IMR-90 (cell line): ENCODE measurements at regions not wholly inside any gene's neighbourhood (a gene's known extent, or its start where the extent isn't known, plus 50 kb on each side); places are given as distances from the start of the nearest gene placed in this dataset.

Source experiments
- ATAC-seq: fragments of 200-7000 bp; cut with Tn5 transposase; 2 replicates; pipeline ENCODE4 v1.9.1; 2020; ENCODE audit warnings: low read depth, mild to moderate bottlenecking, moderate library complexity
- BruUV-seq: library from RNA; stranded (reverse); fragments of 400-500 nt; replicated peaks from 2 replicates; lab custom pipeline; 2021; lab: Mats Ljungman, UMichigan
- CTCF ChIA-PET: fragments of 300-600 bp; formaldehyde crosslinking; extraction: SDS; loops from one replicate; lab custom pipeline; 2021; ENCODE audit warnings: antibody characterized with exemption; lab: Yijun Ruan, JAX
- POLR2A ChIA-PET: fragments of 300-600 bp; sonication (Branson Sonifier 250); formaldehyde crosslinking; loops from one replicate; lab custom pipeline; 2022; ENCODE audit warnings: antibody characterized with exemption; ENCODE audit not compliant: unreplicated experiment; lab: Charles Lee
- DNase-seq: peaks from one replicate; pipeline ENCODE4 v3.0.0; 2013
- H2AFZ ChIP-seq: replicated peaks from 2 replicates; pipeline ENCODE3; 2013; ENCODE audit warnings: low read length, mild to moderate bottlenecking; ENCODE audit not compliant: poor library complexity
- H2AK5ac ChIP-seq: 2 replicates; pipeline ENCODE4 v1.6.1; 2013; ENCODE audit warnings: low read depth, low read length, inconsistent platforms
- H2AK9ac ChIP-seq: replicated peaks from 2 replicates; pipeline ENCODE3; 2013; ENCODE audit warnings: mild to moderate bottlenecking, low read depth, low read length, moderate library complexity; ENCODE audit not compliant: poor library complexity
- H2BK120ac ChIP-seq: 2 replicates; pipeline ENCODE4 v1.6.1; 2013; ENCODE audit warnings: low read depth, low read length, inconsistent platforms
- H2BK15ac ChIP-seq: 3 replicates; pipeline ENCODE4 v1.6.1; 2013; ENCODE audit warnings: low read depth, low read length, inconsistent platforms
- H2BK20ac ChIP-seq: 2 replicates; pipeline ENCODE4 v1.6.1; 2013; ENCODE audit warnings: low read depth, mild to moderate bottlenecking, inconsistent platforms, low read length, moderate library complexity
- H2BK5ac ChIP-seq: 2 replicates; pipeline ENCODE4 v1.6.1; 2013; ENCODE audit warnings: mild to moderate bottlenecking, low read depth, low read length, inconsistent platforms; ENCODE audit not compliant: poor library complexity, severe bottlenecking
- H3K14ac ChIP-seq: replicated peaks from 2 replicates; pipeline ENCODE4 v1.6.1; 2013; ENCODE audit warnings: low read depth, low read length, inconsistent platforms
- H3K18ac ChIP-seq: 2 replicates; pipeline ENCODE4 v1.6.1; 2013; ENCODE audit warnings: low read depth, low read length, control low read depth
- H3K23ac ChIP-seq: 2 replicates; pipeline ENCODE4 v1.6.1; 2013; ENCODE audit warnings: low read depth, low read length, inconsistent platforms
- H3K27ac ChIP-seq: 2 replicates; pipeline ENCODE4 v1.5.1; 2013; ENCODE audit warnings: mild to moderate bottlenecking, control low read depth, low read length; ENCODE audit not compliant: insufficient read depth
- H3K27me3 ChIP-seq: 2 replicates; pipeline ENCODE4 v1.6.1; 2013; ENCODE audit warnings: low read length; ENCODE audit not compliant: control insufficient read depth, insufficient read depth
- H3K36me3 ChIP-seq: 2 replicates; pipeline ENCODE4 v1.6.1; 2013; ENCODE audit warnings: low read length, mixed read lengths; ENCODE audit not compliant: control insufficient read depth, insufficient read depth
- H3K4ac ChIP-seq: 2 replicates; pipeline ENCODE4 v1.6.1; 2013; ENCODE audit warnings: low read depth, low read length, inconsistent platforms
- H3K4me1 ChIP-seq: 2 replicates; pipeline ENCODE4 v1.6.1; 2013; ENCODE audit warnings: low read length, mixed read lengths; ENCODE audit not compliant: control insufficient read depth, insufficient read depth
- H3K4me2 ChIP-seq: 2 replicates; pipeline ENCODE4 v1.6.1; 2013; ENCODE audit warnings: low read depth, mild to moderate bottlenecking, control low read depth, low read length, moderate library complexity
- H3K4me3 ChIP-seq: 2 replicates; pipeline ENCODE4 v1.5.1; 2013; ENCODE audit warnings: low read depth, mild to moderate bottlenecking, control low read depth, low read length, moderate library complexity; ENCODE audit not compliant: insufficient read depth
- H3K56ac ChIP-seq: 2 replicates; pipeline ENCODE4 v1.6.1; 2013; ENCODE audit warnings: low read length, inconsistent platforms; ENCODE audit not compliant: insufficient read depth; ENCODE audit errors: extremely low read depth
- H3K79me1 ChIP-seq, 2 experiments: 2 replicates each; pipeline ENCODE4 v1.6.1; 2013; ENCODE audit warnings: low read length in 2 of 2, inconsistent platforms in 1 of 2, low read depth in 1 of 2
- H3K9ac ChIP-seq: 2 replicates; pipeline ENCODE4 v1.6.1; 2013; ENCODE audit warnings: low read depth, low read length, control low read depth
- H3K9me1 ChIP-seq: 2 replicates; pipeline ENCODE4 v1.6.1; 2013; ENCODE audit warnings: low read length, inconsistent platforms; ENCODE audit not compliant: insufficient read depth
- H3K9me3 ChIP-seq: 2 replicates; pipeline ENCODE4 v1.6.1; 2013; ENCODE audit warnings: low read length; ENCODE audit not compliant: control insufficient read depth, insufficient read depth
- H4K20me1 ChIP-seq: 2 replicates; pipeline ENCODE4 v1.6.1; 2013; ENCODE audit warnings: low read length, inconsistent platforms; ENCODE audit not compliant: insufficient read depth
- H4K5ac ChIP-seq: 2 replicates; pipeline ENCODE4 v1.6.1; 2013; ENCODE audit warnings: mild to moderate bottlenecking, low read depth, low read length, control low read depth
- H4K8ac ChIP-seq, 2 experiments: 2 replicates each; pipeline ENCODE4 v1.6.1; 2013; ENCODE audit warnings: low read depth in 2 of 2, low read length in 2 of 2, control low read depth in 1 of 2, inconsistent platforms in 1 of 2
- H4K91ac ChIP-seq: 2 replicates; pipeline ENCODE4 v1.6.1; 2013; ENCODE audit warnings: low read depth, low read length, inconsistent platforms; ENCODE audit not compliant: insufficient read depth
- RAD21 ChIP-seq: IDR thresholded peaks from 2 replicates; pipeline ENCODE4 v1.6.1; 2012; ENCODE audit warnings: low read length, improper control_type of control experiment
- WGBS, 2 experiments: methylation state at CpG; one replicate each; pipeline versions ENCODE4 v1.1.5 to v1.1.7; 2013; ENCODE audit warnings: missing lambda C conversion rate in 2 of 2; ENCODE audit not compliant: insufficient read length in 1 of 2; ENCODE audit errors: extremely low coverage in 2 of 2; 5-methylcytosine and 5-hydroxymethylcytosine counted together
- dilution Hi-C: fragments of 300-500 bp; cut with HindIII; formaldehyde crosslinking; loops from one replicate; pipeline ENCODE4 v1.14.3; 2018; ENCODE audit warnings: low sequenced_read_pairs; ENCODE audit not compliant: unreplicated experiment
- in situ Hi-C: fragments of 300-500 bp; cut with MboI; formaldehyde crosslinking; loops from 3 replicates; pipeline ENCODE4 v1.14.3; 2019; ENCODE audit warnings: low sequenced_read_pairs, inconsistent platforms, mixed read lengths
- intact Hi-C: fragments of 100-400 bp; cut with micrococcal nuclease; formaldehyde crosslinking; loops from 2 replicates; pipeline ENCODE4 v1.10.0; 2022

DNA sequence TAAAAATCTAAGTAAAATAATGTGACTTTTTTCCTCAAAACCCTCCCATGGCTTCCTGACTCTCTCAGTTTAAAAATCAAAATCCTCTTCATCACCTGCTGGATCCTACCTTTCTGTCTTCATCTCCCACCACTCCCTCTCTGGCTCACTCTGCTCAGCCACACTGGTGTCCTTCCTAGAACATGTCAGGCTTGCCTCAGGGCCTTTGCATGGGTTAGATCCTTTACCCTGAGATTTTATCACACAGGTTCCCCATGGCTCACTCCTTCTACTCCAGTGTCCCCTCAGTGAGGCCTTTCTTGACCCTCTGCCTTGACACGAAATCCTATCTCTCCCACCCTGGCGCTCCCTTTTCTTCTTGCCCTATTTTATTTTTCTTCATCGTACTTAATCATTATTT lies 141.8 kb downstream of the RPL22L1 start:
- in situ Hi-C loops (no loop called here), intact Hi-C loops (no loop called here), dilution Hi-C loops (no loop called here)
- H4K5ac ChIP-seq: peak overlapping the region; percentile 86
- H3K27ac ChIP-seq: peak overlapping the region; percentile 96
- H3K9me1 ChIP-seq: peaks cover 18% of the 10 kb centered on the region
- H2AK9ac ChIP-seq: peak overlapping the region; percentile 85
- no peaks in the 10 kb centered on the region for H4K20me1 ChIP-seq
- H4K91ac ChIP-seq: peak overlapping the region; percentile 100
- BruUV-seq: no TSS peak
- no peak overlapping the region for H3K4me2 ChIP-seq
- no peak overlapping the region; the same call in 1 of the 2 replicates for H3K9ac ChIP-seq
- peak overlapping the region; percentile 86 for H3K18ac ChIP-seq
- H3K36me3 ChIP-seq: no peaks in the 10 kb centered on the region
- H3K79me1 ChIP-seq: peaks cover 0 to 8% of the 10 kb centered on the region in 2 experiments; a peak in 2 of 4 replicates
- H3K23ac ChIP-seq: peak overlapping the region; percentile 96
- H2BK120ac ChIP-seq: peak overlapping the region; percentile 100
- H3K4ac ChIP-seq: peak overlapping the region; percentile 99
- H3K4me1 ChIP-seq: peaks cover 27% of the 10 kb centered on the region
- H2BK5ac ChIP-seq: peak overlapping the region; percentile 99
- peak overlapping the region; percentile 100 for H2BK15ac ChIP-seq
- CTCF ChIA-PET: interaction anchor here (2.0 kb wide), 1 partner anchor 83 kb away, joined by 6 read pairs; no protein-coding TSS in a partner anchor
- H3K4me3 ChIP-seq: no peak overlapping the region
- peak overlapping the region; percentile 100 for H2AK5ac ChIP-seq
- no peaks in the 10 kb centered on the region for H3K9me3 ChIP-seq
- peak overlapping the region; percentile 97 for H3K14ac ChIP-seq
- POLR2A ChIA-PET: no interaction called here
- no peaks in the 10 kb centered on the region for H3K27me3 ChIP-seq
- DNase-seq: no peak
- H2BK20ac ChIP-seq: peak overlapping the region; percentile 98
- H2AFZ ChIP-seq: peak overlapping the region; percentile 38
- ATAC-seq: no peak
- H3K56ac ChIP-seq: peak overlapping the region; percentile 13; the same call in 1 of the 2 replicates
- TF ChIP-seq RAD21: no peak
- WGBS, 2 experiments: 100% methylated on average over 2 of the region's 3 CpGs; no CpG with 5 or more reads in 1 of the 2 experiments
- H4K8ac ChIP-seq: peak overlapping the region; percentile 92 to 99
